ENCODE measurements at regions not wholly inside any gene's neighbourhood (a gene's known extent, or its start where the extent isn't known, plus 50 kb on each side); places are given as distances from the start of the nearest gene placed in this dataset.

DNA sequence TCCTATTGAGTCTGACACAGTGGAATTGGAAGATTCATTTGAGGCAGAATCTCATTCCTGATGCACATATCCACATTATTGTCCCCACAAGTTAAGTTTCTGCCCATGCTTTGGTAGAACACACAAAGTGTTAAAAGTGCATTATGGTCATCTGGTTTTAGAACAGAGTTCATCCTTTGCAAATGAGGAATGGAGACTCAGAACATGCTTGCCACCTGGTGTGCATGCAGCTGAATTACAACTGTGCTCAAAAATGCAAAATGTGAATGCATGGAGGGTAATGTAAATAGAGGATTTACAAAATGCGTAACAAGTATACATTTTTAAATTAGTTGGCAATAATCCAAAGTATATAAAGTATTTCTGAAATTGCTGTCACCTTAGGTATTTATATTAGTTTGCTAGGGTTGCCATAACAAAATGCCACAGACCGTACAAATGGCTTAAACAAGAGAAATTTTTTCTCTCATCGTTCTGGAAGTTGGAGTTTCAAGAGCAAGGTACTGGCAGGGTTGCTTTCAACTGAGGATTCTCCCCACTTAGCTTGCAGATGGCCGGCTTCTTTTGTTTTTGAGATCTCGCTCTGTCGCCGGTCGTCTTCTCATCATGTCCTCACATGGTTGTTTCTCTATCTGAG, 671.1 kb downstream of the TAF11L14 start:
- DNase-seq (ENCODE audit: low spot score) (peak; percentile 13), FAIRE-seq (peak; percentile 86), ATAC-seq (peak; percentile 78)
- intact Hi-C loops (cut with micrococcal nuclease; ENCODE audit: unreplicated experiment) (loop anchor here (1.0 kb wide), 1 partner anchor 1089 kb away; no protein-coding TSS in a partner anchor), in situ Hi-C loops (cut with HindIII; ENCODE audit: extremely low pct_ligation_motif_present, low pct_unique_long_range_greater_than_20kb) (loop anchor here (5.0 kb wide), 1 partner anchor 1088 kb away; the partner anchor contains the start of gene BASP1)
- Histone ChIP-seq H3K27me3 (ENCODE audit: control insufficient read depth in 1 of 2, insufficient read depth in 2 of 2, low read length in 2 of 2) (no peaks in the 10 kb centered on the region), H3K79me2 (ENCODE audit: insufficient read depth, low read length) (no peaks in the 10 kb centered on the region), H4K20me1 (ENCODE audit: insufficient read depth, low read length) (no peaks in the 10 kb centered on the region), H3K4me3 (replicated peaks in 1 of 3; ENCODE audit: insufficient read depth in 1 of 3, low read depth in 2 of 3, low read length in 3 of 3) (no peak overlapping the region), H2AFZ (ENCODE audit: low read length) (no peak overlapping the region), H3K27ac (ENCODE audit: extremely low read length, insufficient read depth, low read length) (no peak overlapping the region), H3K4me2 (ENCODE audit: low read depth, low read length) (no peak overlapping the region), H3K4me1 (ENCODE audit: insufficient read depth, low read length) (no peaks in the 10 kb centered on the region), H3K9me3 (ENCODE audit: low read length) (no peaks in the 10 kb centered on the region), H3K36me3 (replicated peaks in 1 of 2; ENCODE audit: control insufficient read depth in 1 of 2, insufficient read depth in 2 of 2, low read length in 2 of 2) (no peaks in the 10 kb centered on the region), H3K9ac (ENCODE audit: insufficient read depth, low read depth, low read length) (no peak overlapping the region)
- ChIA-PET CTCF (ENCODE audit: low intra/inter-chr PET ratio, low total read pairs) (interaction anchor here (2.3 kb wide), 1 partner anchor 1089 kb away, joined by 20 read pairs; no protein-coding TSS in a partner anchor), POLR2A (no interaction called here)
- BruUV-seq (replicated peaks), result no TSS peak
- 33% methylated on average over 8 of the region's 8 CpGs for whole genome bisulfite sequencing (ENCODE audit: low lambda C conversion rate)
- TF ChIP-seq ZNF264 (CRISPR knock-in tag; IDR thresholded peaks at IDR 0.05), result no peak
- peak; percentile 73; the same call in 1 of the 2 replicates for TF ChIP-seq ZNF652 (CRISPR knock-in tag; IDR thresholded peaks at IDR 0.05; ENCODE audit: borderline replicate concordance, low read depth)
- peak; percentile 47; the same call in 1 of the 2 replicates for TF ChIP-seq RAD21 (CRISPR knock-in tag; IDR thresholded peaks at IDR 0.05)
- TF ChIP-seq ZKSCAN1 (IDR thresholded peaks at IDR 0.05; ENCODE audit: low read length), result no peak
- no peak for TF ChIP-seq SALL1 (CRISPR knock-in tag; IDR thresholded peaks at IDR 0.05)
- no peak for TF ChIP-seq ZNF354B (CRISPR knock-in tag; IDR thresholded peaks at IDR 0.05)
- no peak for TF ChIP-seq PHF21A (CRISPR knock-in tag; IDR thresholded peaks at IDR 0.05)
- TF ChIP-seq, protein P1, sequence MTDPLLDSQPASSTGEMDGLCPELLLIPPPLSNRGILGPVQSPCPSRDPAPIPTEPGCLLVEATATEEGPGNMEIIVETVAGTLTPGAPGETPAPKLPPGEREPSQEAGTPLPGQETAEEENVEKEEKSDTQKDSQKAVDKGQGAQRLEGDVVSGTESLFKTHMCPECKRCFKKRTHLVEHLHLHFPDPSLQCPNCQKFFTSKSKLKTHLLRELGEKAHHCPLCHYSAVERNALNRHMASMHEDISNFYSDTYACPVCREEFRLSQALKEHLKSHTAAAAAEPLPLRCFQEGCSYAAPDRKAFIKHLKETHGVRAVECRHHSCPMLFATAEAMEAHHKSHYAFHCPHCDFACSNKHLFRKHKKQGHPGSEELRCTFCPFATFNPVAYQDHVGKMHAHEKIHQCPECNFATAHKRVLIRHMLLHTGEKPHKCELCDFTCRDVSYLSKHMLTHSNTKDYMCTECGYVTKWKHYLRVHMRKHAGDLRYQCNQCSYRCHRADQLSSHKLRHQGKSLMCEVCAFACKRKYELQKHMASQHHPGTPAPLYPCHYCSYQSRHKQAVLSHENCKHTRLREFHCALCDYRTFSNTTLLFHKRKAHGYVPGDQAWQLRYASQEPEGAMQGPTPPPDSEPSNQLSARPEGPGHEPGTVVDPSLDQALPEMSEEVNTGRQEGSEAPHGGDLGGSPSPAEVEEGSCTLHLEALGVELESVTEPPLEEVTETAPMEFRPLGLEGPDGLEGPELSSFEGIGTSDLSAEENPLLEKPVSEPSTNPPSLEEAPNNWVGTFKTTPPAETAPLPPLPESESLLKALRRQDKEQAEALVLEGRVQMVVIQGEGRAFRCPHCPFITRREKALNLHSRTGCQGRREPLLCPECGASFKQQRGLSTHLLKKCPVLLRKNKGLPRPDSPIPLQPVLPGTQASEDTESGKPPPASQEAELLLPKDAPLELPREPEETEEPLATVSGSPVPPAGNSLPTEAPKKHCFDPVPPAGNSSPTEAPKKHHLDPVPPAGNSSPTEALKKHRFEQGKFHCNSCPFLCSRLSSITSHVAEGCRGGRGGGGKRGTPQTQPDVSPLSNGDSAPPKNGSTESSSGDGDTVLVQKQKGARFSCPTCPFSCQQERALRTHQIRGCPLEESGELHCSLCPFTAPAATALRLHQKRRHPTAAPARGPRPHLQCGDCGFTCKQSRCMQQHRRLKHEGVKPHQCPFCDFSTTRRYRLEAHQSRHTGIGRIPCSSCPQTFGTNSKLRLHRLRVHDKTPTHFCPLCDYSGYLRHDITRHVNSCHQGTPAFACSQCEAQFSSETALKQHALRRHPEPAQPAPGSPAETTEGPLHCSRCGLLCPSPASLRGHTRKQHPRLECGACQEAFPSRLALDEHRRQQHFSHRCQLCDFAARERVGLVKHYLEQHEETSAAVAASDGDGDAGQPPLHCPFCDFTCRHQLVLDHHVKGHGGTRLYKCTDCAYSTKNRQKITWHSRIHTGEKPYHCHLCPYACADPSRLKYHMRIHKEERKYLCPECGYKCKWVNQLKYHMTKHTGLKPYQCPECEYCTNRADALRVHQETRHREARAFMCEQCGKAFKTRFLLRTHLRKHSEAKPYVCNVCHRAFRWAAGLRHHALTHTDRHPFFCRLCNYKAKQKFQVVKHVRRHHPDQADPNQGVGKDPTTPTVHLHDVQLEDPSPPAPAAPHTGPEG (CRISPR knock-in tag; IDR thresholded peaks at IDR 0.05), result no peak
- no peak for TF ChIP-seq REPIN1 (CRISPR knock-in tag; IDR thresholded peaks at IDR 0.05; ENCODE audit: borderline replicate concordance, low read depth)
- TF ChIP-seq, protein P2, sequence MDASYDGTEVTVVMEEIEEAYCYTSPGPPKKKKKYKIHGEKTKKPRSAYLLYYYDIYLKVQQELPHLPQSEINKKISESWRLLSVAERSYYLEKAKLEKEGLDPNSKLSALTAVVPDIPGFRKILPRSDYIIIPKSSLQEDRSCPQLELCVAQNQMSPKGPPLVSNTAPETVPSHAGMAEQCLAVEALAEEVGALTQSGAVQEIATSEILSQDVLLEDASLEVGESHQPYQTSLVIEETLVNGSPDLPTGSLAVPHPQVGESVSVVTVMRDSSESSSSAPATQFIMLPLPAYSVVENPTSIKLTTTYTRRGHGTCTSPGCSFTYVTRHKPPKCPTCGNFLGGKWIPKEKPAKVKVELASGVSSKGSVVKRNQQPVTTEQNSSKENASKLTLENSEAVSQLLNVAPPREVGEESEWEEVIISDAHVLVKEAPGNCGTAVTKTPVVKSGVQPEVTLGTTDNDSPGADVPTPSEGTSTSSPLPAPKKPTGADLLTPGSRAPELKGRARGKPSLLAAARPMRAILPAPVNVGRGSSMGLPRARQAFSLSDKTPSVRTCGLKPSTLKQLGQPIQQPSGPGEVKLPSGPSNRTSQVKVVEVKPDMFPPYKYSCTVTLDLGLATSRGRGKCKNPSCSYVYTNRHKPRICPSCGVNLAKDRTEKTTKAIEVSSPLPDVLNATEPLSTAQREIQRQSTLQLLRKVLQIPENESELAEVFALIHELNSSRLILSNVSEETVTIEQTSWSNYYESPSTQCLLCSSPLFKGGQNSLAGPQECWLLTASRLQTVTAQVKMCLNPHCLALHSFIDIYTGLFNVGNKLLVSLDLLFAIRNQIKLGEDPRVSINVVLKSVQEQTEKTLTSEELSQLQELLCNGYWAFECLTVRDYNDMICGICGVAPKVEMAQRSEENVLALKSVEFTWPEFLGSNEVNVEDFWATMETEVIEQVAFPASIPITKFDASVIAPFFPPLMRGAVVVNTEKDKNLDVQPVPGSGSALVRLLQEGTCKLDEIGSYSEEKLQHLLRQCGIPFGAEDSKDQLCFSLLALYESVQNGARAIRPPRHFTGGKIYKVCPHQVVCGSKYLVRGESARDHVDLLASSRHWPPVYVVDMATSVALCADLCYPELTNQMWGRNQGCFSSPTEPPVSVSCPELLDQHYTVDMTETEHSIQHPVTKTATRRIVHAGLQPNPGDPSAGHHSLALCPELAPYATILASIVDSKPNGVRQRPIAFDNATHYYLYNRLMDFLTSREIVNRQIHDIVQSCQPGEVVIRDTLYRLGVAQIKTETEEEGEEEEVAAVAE (CRISPR knock-in tag; IDR thresholded peaks at IDR 0.05; ENCODE audit: borderline replicate concordance), result no peak

Data from HepG2 (cell line).